AG04450 (cell line): ENCODE measurements at regions not wholly inside any gene's neighbourhood (a gene's known extent, or its start where the extent isn't known, plus 50 kb on each side); places are given as distances from the start of the nearest gene placed in this dataset.

ENCODE experiments used
- CTCF ChIA-PET: fragments of 300-600, 350-600 bp; formaldehyde crosslinking; extraction: SDS; loops from one replicate; lab custom pipeline; 2022; ENCODE audit warnings: antibody characterized with exemption, inconsistent platforms; lab: Charles Lee
- POLR2A ChIA-PET: fragments of 350-600 bp; formaldehyde crosslinking; extraction: SDS; loops from one replicate; lab custom pipeline; 2021; ENCODE audit warnings: antibody characterized with exemption, inconsistent platforms; lab: Yijun Ruan, JAX
- DNase-seq: peaks from one replicate; pipeline ENCODE4 v3.0.0-alpha.2; 2011; ENCODE audit warnings: low read depth, low spot score
- H3K27ac ChIP-seq: one replicate; pipeline ENCODE4 v1.5.1; 2012; ENCODE audit warnings: low read depth, low read length, control low read depth
- H3K27me3 ChIP-seq: one replicate; pipeline ENCODE4 v1.6.0; 2012; ENCODE audit warnings: low read length; ENCODE audit not compliant: control insufficient read depth, insufficient read depth
- H3K4me3 ChIP-seq: 2 replicates; pipeline ENCODE4 v1.5.1; 2011; ENCODE audit warnings: mild to moderate bottlenecking, low read depth, low read length, control low read depth
- H3K9me3 ChIP-seq: 2 replicates; pipeline ENCODE4 v1.5.1; 2012; ENCODE audit warnings: low read length; ENCODE audit not compliant: control insufficient read depth, insufficient read depth
- TF ChIP-seq, protein P1 (sequence below): IDR thresholded peaks from 2 replicates; pipeline ENCODE4 v1.5.1; 2011; ENCODE audit warnings: low read depth, low read length, control low read depth, inconsistent platforms

DNA sequence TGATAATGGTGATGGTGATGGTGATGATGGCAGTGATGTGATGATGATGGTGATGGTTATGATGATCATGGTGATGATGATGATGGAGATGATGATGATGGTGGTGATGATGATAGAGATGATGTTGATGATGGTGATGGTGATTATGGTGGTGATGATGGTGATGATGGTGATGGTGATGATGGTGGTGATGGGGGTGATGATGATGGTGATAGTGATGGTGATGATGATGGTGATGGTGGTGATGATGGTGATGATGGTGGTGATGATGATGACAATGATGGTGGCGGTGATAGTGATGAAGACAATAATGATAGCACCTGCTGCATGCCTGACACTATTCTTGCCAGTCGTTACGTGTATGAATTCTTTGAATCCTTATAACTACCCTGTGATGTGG lies 317.9 kb upstream of the AJAP1 start:
- ChIA-PET POLR2A (no interaction called here), CTCF (no interaction called here)
- H3K27me3 ChIP-seq: no peaks in the 10 kb centered on the region
- no peak overlapping the region for H3K27ac ChIP-seq
- no peak overlapping the region for H3K4me3 ChIP-seq
- TF ChIP-seq, protein P1, sequence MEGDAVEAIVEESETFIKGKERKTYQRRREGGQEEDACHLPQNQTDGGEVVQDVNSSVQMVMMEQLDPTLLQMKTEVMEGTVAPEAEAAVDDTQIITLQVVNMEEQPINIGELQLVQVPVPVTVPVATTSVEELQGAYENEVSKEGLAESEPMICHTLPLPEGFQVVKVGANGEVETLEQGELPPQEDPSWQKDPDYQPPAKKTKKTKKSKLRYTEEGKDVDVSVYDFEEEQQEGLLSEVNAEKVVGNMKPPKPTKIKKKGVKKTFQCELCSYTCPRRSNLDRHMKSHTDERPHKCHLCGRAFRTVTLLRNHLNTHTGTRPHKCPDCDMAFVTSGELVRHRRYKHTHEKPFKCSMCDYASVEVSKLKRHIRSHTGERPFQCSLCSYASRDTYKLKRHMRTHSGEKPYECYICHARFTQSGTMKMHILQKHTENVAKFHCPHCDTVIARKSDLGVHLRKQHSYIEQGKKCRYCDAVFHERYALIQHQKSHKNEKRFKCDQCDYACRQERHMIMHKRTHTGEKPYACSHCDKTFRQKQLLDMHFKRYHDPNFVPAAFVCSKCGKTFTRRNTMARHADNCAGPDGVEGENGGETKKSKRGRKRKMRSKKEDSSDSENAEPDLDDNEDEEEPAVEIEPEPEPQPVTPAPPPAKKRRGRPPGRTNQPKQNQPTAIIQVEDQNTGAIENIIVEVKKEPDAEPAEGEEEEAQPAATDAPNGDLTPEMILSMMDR: no peak
- no peak for DNase-seq
- H3K9me3 ChIP-seq: peaks cover 74% of the 10 kb centered on the region

DNA sequence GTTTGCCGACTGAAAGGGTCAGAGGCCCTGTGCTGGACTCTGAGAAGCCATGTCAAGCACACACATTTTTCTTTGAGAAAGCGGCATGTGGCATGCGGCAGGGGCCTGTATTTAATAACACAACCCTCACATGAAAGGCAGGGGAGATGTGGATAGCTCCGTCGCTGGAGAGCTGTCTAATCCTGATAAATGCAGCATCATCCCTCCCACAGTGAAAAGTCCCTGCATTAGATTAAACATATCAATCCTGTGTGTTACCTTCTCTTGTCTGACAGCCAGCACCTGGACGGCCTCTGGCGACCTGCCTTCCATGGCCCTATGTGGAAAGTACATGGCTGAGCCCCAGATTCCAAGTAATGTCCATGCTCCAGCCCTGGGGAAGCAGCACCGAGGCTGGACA lies 313.0 kb upstream of the AJAP1 start:
- ChIA-PET CTCF (no interaction called here), POLR2A (no interaction called here)
- Histone ChIP-seq H3K27me3 (no peaks in the 10 kb centered on the region), H3K9me3 (peaks cover 81% of the 10 kb centered on the region), H3K27ac (no peak overlapping the region), H3K4me3 (no peak overlapping the region)
- no peak for DNase-seq
- TF ChIP-seq, protein P1: no peak

DNA sequence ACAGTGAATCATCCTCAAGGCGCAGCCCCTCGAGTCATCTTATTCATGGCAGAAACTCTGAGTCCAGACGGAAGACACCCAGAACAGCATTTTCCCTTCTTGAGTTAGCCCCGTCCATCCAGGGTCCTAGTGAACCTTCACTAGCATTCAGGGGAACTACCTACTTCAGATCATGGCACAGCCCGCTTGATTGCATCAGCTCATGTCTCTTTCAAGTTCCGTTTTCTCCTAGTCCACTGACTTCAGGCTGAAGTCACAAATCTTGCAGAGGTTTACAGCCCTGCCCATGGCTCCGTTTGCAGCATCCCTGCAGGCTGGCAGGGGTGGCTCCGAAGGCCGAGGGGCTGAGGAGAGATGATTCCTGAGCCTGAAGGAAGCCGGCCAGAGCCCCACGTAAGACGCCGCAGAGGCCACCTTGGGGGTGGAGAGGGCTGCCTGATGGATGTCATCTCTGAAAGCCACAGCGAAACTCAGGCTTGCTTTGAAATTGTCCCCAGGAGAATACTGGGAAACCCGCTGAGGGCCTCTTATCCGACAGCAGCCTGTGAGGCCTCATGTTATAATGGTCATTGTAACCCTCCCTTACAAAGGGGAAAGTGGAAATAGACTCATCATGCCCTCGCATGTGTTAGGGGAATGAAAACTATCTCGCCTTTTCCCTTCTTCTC lies 310.2 kb upstream of the AJAP1 start:
- CTCF ChIA-PET: no interaction called here
- Histone ChIP-seq H3K27ac (no peak overlapping the region), H3K9me3 (peaks cover 64% of the 10 kb centered on the region), H3K27me3 (no peaks in the 10 kb centered on the region), H3K4me3 (no peak overlapping the region)
- no peak for DNase-seq
- POLR2A ChIA-PET: no interaction called here
- TF ChIP-seq, protein P1: no peak

DNA sequence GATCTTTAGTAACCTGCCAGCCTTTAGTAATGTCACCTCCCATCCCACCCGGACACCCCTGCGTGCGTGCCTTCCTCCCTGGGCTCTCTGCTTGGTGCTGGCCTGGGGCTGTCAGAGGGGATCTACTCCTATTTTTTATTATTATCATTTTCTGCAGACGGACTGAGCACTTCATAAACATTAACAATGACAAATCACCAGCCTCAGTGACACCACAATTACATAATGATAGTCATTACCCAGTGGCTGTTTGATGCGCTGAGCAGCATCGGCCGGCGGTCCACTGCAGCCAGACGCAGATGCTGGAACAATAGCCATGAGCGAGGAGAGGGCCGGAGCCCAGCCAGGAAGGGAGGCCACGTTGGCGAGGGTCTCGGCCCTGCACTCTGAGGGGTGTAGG lies 309.3 kb upstream of the AJAP1 start:
- DNase-seq: no peak
- ChIA-PET CTCF (no interaction called here), POLR2A (no interaction called here)
- Histone ChIP-seq H3K27ac (no peak overlapping the region), H3K27me3 (no peaks in the 10 kb centered on the region), H3K4me3 (no peak overlapping the region), H3K9me3 (peaks cover 61% of the 10 kb centered on the region)
- TF ChIP-seq, protein P1: no peak

DNA sequence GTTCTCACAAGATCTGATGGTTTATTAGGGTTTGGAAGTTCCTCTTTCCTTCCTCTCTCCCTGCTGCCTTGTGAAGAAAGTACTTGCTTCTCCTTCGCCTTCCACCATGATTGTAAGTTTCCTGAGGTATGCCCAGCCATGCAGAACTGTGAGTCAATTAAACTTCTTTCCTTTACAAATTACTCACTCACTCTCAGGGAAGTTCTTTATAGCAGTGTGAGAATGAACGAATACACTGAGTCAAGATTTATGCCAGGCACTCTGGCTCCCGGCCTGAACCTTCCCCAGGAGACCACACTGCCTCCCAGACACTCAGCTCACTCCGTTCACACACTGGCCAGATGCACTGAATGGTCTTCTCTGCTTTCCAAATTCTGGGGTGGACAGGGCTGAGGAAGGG lies 308.3 kb upstream of the AJAP1 start:
- POLR2A ChIA-PET: no interaction called here
- TF ChIP-seq, protein P1: no peak
- DNase-seq: no peak
- no peak overlapping the region for H3K4me3 ChIP-seq
- H3K27me3 ChIP-seq: no peaks in the 10 kb centered on the region
- peaks cover 63% of the 10 kb centered on the region for H3K9me3 ChIP-seq
- CTCF ChIA-PET: no interaction called here
- H3K27ac ChIP-seq: no peak overlapping the region
